ENCODE measurements at regions not wholly inside any gene's neighbourhood (a gene's known extent, or its start where the extent isn't known, plus 50 kb on each side); places are given as distances from the start of the nearest gene placed in this dataset.
"Not testable (repeated sequence)": the region's sequence is repeated elsewhere in the genome, so short reads cannot be mapped to it uniquely, and the experiment has no call there.

DNA sequence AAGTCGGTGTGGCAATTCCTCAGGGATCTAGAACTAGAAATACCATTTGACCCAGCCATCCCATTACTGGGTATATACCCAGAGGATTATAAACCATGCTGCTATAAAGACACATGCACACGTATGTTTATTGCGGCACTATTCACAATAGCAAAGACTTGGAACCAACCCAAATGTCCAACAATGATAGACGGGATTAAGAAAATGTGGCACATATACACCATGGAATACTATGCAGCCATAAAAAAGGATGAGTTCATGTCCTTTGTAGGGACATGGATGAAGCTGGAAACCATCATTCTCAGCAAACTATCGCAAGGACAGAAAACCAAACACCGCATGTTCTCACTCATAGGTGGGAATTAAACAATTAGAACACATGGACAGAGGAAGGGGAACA, 80.6 kb upstream of the ST3GAL5 start:
- H3K9me3 ChIP-seq (ENCODE audit: insufficient read depth, low read length, severe bottlenecking); H3K27me3 ChIP-seq (ENCODE audit: insufficient read depth, low read length, poor library complexity); H3K27ac ChIP-seq (ENCODE audit: low read length); H3K9ac ChIP-seq (ENCODE audit: low read depth, low read length); ATAC-seq (ENCODE audit: insufficient read depth, low read depth); H3K79me2 ChIP-seq (ENCODE audit: insufficient read depth, low read length); H3K4me3 ChIP-seq (ENCODE audit: low read depth in 1 of 2, low read length in 2 of 2); H4K20me1 ChIP-seq (ENCODE audit: insufficient read depth, low read length); H3K4me1 ChIP-seq (ENCODE audit: insufficient read depth, low read length); H3K36me3 ChIP-seq (ENCODE audit: insufficient read depth, low read length); H2AFZ ChIP-seq (ENCODE audit: low read depth, low read length); H3K4me2 ChIP-seq (ENCODE audit: insufficient read depth, low read length); DNase-seq: not testable (repeated sequence)

- not testable (repeated sequence) for H3K4me3 ChIP-seq (ENCODE audit: low read depth in 1 of 2, low read length in 2 of 2); H4K20me1 ChIP-seq (ENCODE audit: insufficient read depth, low read length); H3K4me2 ChIP-seq (ENCODE audit: insufficient read depth, low read length); H3K27me3 ChIP-seq (ENCODE audit: insufficient read depth, low read length, poor library complexity); ATAC-seq (ENCODE audit: insufficient read depth, low read depth); H2AFZ ChIP-seq (ENCODE audit: low read depth, low read length); H3K27ac ChIP-seq (ENCODE audit: low read length); H3K36me3 ChIP-seq (ENCODE audit: insufficient read depth, low read length); H3K79me2 ChIP-seq (ENCODE audit: insufficient read depth, low read length); H3K4me1 ChIP-seq (ENCODE audit: insufficient read depth, low read length); H3K9ac ChIP-seq (ENCODE audit: low read depth, low read length); DNase-seq
- peaks cover 28% of the 10 kb centered on the region for H3K9me3 ChIP-seq (ENCODE audit: insufficient read depth, low read length, severe bottlenecking)
Observed at GRCh38 chr2:85965770-85966169, 77.0 kb upstream of the ST3GAL5 start.

- DNase-seq; H3K9ac ChIP-seq (ENCODE audit: low read depth, low read length); H2AFZ ChIP-seq (ENCODE audit: low read depth, low read length); H3K4me2 ChIP-seq (ENCODE audit: insufficient read depth, low read length); H3K36me3 ChIP-seq (ENCODE audit: insufficient read depth, low read length); H3K4me1 ChIP-seq (ENCODE audit: insufficient read depth, low read length); H3K4me3 ChIP-seq (ENCODE audit: low read depth in 1 of 2, low read length in 2 of 2); H3K79me2 ChIP-seq (ENCODE audit: insufficient read depth, low read length); H3K27me3 ChIP-seq (ENCODE audit: insufficient read depth, low read length, poor library complexity); ATAC-seq (ENCODE audit: insufficient read depth, low read depth); H3K27ac ChIP-seq (ENCODE audit: low read length); H4K20me1 ChIP-seq (ENCODE audit: insufficient read depth, low read length): not testable (repeated sequence)
- H3K9me3 ChIP-seq (ENCODE audit: insufficient read depth, low read length, severe bottlenecking) = peaks cover 33% of the 10 kb centered on the region
Observed at GRCh38 chr2:85963747-85964418, 75.1 kb upstream of the ST3GAL5 start.

DNA sequence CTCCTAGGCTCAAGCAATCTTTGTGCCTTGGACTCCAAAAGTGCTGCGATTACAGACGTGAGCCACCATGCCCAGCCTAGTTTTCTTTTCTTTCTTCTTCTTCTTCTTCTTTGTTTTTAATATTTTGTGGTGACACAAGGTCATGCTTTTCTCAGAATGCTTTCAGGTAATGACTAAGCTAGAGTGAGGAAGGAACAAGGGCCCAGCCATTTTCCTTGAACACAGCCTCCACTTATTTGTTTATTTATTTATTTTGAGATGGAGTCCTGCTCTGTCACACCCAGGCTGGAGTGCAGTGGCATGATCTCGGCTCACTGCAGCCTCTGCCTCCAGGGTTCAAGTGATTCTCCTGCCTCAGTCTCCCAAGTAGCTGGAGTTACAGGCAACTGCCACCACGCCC, 74.3 kb upstream of the ST3GAL5 start:
- Histone ChIP-seq H3K4me1 (ENCODE audit: insufficient read depth, low read length) (no peaks in the 10 kb centered on the region), H3K9me3 (ENCODE audit: insufficient read depth, low read length, severe bottlenecking) (peaks cover 33% of the 10 kb centered on the region), H3K27ac (ENCODE audit: low read length) (no peak overlapping the region), H2AFZ (ENCODE audit: low read depth, low read length) (no peak overlapping the region), H3K79me2 (ENCODE audit: insufficient read depth, low read length) (no peaks in the 10 kb centered on the region), H4K20me1 (ENCODE audit: insufficient read depth, low read length) (no peaks in the 10 kb centered on the region), H3K4me3 (ENCODE audit: low read depth in 1 of 2, low read length in 2 of 2) (no peak overlapping the region), H3K4me2 (ENCODE audit: insufficient read depth, low read length) (no peak overlapping the region), H3K27me3 (ENCODE audit: insufficient read depth, low read length, poor library complexity) (no peaks in the 10 kb centered on the region), H3K36me3 (ENCODE audit: insufficient read depth, low read length) (no peaks in the 10 kb centered on the region; the same call in 1 of the 2 replicates), H3K9ac (ENCODE audit: low read depth, low read length) (no peak overlapping the region)
- no peak for TF ChIP-seq EZH2 (IDR thresholded peaks at IDR 0.05; ENCODE audit: borderline replicate concordance, low read depth, low read length, severe bottlenecking)
- TF ChIP-seq, protein P1, sequence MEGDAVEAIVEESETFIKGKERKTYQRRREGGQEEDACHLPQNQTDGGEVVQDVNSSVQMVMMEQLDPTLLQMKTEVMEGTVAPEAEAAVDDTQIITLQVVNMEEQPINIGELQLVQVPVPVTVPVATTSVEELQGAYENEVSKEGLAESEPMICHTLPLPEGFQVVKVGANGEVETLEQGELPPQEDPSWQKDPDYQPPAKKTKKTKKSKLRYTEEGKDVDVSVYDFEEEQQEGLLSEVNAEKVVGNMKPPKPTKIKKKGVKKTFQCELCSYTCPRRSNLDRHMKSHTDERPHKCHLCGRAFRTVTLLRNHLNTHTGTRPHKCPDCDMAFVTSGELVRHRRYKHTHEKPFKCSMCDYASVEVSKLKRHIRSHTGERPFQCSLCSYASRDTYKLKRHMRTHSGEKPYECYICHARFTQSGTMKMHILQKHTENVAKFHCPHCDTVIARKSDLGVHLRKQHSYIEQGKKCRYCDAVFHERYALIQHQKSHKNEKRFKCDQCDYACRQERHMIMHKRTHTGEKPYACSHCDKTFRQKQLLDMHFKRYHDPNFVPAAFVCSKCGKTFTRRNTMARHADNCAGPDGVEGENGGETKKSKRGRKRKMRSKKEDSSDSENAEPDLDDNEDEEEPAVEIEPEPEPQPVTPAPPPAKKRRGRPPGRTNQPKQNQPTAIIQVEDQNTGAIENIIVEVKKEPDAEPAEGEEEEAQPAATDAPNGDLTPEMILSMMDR (IDR thresholded peaks at IDR 0.05; ENCODE audit: borderline replicate concordance, extremely low read depth, low read length, poor library complexity, severe bottlenecking) = no peak
- DNase-seq (no peak), ATAC-seq (ENCODE audit: insufficient read depth, low read depth) (no peak)

GRCh38 chr2:85961754-85962153, 73.0 kb upstream of the ST3GAL5 start:
- H3K36me3 ChIP-seq (ENCODE audit: insufficient read depth, low read length) = no peaks in the 10 kb centered on the region; the same call in 1 of the 2 replicates
- H3K27me3 ChIP-seq (ENCODE audit: insufficient read depth, low read length, poor library complexity) = no peaks in the 10 kb centered on the region
- peaks cover 33% of the 10 kb centered on the region for H3K9me3 ChIP-seq (ENCODE audit: insufficient read depth, low read length, severe bottlenecking)
- H4K20me1 ChIP-seq (ENCODE audit: insufficient read depth, low read length) = no peaks in the 10 kb centered on the region
- H3K4me3 ChIP-seq (ENCODE audit: low read depth in 1 of 2, low read length in 2 of 2) = no peak overlapping the region
- no peak overlapping the region for H2AFZ ChIP-seq (ENCODE audit: low read depth, low read length)
- no peak overlapping the region for H3K4me2 ChIP-seq (ENCODE audit: insufficient read depth, low read length)
- ATAC-seq (ENCODE audit: insufficient read depth, low read depth) (no peak), DNase-seq (no peak)
- no peak overlapping the region for H3K9ac ChIP-seq (ENCODE audit: low read depth, low read length)
- H3K4me1 ChIP-seq (ENCODE audit: insufficient read depth, low read length) = no peaks in the 10 kb centered on the region
- no peak overlapping the region for H3K27ac ChIP-seq (ENCODE audit: low read length)
- H3K79me2 ChIP-seq (ENCODE audit: insufficient read depth, low read length) = no peaks in the 10 kb centered on the region
- TF ChIP-seq, protein P1 (IDR thresholded peaks at IDR 0.05; ENCODE audit: borderline replicate concordance, extremely low read depth, low read length, poor library complexity, severe bottlenecking) = no peak
- no peak for TF ChIP-seq EZH2 (IDR thresholded peaks at IDR 0.05; ENCODE audit: borderline replicate concordance, low read depth, low read length, severe bottlenecking)

Data from DND-41 (cell line).